ENCODE measurements at regions not wholly inside any gene's neighbourhood (a gene's known extent, or its start where the extent isn't known, plus 50 kb on each side); places are given as distances from the start of the nearest gene placed in this dataset.
"Not testable (repeated sequence)": the region's sequence is repeated elsewhere in the genome, so short reads cannot be mapped to it uniquely, and the experiment has no call there.

DNA sequence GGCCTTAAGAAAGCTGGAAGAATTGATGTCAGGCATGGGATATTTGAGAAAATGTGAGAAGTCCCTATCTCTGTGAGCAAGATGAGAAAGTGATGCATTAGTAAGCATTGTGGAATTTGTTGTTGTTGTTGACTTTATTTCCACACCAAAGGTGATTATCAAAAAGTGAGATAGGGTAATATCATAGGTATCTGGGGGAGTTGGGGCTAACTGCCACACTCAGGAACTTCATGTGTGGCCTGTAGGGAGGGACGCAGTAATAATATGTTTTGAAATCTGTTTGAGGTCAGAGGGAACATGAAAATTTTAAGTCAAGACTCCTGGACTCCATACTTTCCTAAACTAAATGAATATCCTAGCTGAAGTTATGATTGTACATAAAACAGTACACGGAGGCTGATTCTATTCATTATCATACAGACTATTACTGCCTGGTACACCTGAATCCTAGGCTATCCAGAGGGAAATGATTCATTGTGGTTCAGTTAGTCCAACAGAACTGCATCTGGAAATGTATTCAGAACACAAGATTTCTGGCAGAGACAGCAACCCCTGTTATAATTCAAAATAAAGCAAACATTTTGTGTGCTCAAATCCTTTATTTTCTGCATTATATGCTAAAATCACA, 304.8 kb downstream of the CPS1 start:
- no peak for DNase-seq

DNA sequence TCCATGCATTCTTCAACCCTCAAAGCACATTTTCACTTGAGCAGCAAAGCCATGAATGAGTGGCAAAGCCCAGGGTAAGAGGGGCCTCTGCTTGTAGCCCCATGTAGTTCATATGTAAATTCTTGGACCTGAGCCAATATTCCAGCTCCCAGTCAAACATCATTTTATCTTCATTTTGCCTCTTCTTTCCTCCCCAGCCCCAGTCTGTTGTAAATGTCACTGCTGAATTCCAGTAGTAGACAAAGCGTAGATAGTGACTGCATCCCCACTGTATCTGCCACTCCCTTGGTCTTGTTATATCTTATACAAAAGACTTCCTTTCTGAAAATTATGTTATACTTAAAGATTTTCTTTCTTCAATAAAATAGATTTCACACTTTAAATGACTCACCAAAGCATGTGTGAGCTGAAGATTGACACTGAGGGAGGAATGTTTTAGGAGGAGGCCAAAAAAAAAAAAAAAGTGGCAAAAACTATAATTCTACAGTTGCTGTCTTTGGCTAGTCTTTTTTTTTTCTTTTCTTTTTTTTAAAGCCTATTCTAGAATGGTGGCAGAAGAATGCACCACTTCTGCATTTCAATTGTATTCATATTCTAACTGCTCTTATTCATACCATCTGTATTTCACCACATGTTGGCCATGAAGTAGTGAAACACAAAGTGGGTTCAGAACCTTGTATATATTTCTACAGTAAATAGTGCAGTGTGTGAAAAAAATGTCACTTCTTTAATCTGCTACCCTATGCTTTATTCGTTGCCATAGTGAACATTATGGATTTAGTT, 306.1 kb downstream of the CPS1 start:
- no peak for DNase-seq

DNA sequence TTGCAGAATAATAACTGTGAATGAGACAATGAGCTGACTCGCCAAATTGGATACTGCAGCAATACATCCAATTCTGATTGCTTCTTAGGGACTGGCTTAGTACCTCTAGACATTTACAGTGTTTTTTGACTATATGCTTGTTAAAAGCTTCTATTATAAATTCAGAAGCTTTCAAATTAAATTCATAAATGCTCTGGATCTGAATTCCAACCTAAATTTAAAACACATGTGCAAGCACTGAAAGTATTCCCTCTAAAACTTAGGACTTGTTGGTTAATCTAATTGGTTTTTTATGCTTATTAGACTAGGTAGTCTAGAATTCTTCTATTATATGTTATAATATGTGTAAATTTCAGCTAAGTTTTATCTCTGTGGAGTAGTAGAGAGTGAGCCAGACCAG, 306.9 kb downstream of the CPS1 start:
- DNase-seq = no peak

DNA sequence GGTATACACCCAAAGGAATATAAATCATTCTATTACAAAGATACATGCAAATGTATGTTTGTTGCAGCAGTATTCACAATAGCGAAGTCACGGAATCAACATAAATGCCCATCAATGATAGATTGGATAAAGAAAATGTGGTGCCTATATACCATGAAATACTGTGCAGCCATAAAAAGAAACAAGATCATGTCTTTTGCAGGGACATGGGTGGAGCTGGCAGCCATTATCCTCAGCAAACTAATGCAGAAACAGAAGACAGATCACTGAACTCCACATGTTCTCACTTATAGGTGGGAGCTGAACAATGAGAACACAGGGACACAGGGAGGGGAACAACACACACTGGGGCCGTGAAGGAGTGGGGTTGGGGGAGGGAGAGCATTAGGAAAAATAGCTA, 315.2 kb downstream of the CPS1 start:
- DNase-seq = not testable (repeated sequence)

DNA sequence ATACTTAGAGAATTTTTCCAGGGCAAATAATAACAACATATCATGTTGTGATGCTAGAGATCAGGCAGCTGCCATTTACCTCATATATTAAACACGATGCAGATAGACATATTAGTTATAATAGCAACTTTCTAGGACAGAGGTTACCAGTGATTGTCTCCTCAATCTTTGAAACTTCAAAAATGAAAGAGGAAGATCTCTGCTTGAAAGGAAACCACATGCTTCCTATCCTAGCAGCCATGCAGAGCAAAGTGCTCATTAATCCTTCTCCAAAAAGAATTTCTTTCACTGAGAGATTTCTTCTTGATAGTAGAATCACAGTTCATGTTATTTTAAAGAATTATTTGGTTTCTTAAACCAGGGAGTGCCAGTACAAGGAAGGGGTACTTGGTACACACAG, 317.2 kb downstream of the CPS1 start:
- no peak for DNase-seq

DNA sequence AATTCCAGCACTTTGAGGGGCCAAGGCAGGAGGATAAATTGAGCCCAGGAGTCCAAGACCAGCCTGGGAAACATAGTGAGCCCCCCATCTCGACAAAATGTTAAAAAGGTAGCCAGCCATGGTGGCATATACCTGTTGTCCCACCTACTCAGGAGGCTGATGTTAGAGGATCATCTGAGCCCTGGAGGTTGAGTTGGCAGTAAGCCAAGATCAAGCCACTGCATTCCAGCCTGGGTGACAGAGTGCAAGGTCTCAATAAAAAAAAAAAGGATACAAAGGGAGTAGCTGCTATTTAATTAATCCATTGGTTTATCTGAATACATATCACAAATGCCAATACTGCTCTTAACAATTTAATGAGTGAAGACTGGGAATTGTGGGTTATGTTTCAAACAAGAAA, 327.8 kb downstream of the CPS1 start:
- DNase-seq = no peak

DNA sequence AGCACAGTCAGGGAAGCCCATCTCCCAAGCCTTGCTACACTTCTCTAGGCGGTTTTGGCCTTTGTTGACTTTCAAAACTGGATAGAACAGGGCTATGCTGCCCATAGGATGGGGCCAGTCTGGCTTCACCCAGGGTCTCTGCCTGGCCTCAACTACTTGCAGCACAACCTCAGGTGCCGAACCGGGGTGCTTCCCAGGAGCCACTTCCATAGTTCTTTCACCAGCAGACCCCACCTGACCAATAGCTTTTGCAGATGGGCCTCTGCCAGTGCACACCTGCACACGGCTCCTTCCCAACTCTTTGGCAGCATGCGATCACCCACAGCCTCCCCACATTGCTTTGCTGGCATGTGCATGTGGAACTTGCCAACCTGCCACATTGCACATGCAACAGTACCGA, 331.6 kb downstream of the CPS1 start:
- DNase-seq = no peak

DNA sequence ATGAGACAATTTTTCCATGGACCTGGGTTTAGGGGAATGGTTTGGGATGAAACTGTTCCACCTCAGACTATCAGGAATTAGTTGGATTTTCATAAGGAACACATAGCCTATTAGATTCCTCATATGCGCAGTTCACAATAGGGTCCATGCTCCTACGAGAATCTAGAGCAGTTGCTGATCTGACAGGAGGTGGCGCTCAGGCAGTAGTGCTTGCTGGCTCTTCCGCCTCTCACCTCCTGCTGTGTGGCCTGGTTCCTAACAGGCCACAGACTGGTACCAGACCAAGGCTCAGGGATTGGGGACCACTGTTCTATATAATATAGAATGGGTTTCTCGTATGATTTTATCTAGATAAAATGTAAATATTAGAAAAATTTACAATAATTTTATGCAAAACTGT, 338.7 kb downstream of the CPS1 start:
- DNase-seq = no peak

DNA sequence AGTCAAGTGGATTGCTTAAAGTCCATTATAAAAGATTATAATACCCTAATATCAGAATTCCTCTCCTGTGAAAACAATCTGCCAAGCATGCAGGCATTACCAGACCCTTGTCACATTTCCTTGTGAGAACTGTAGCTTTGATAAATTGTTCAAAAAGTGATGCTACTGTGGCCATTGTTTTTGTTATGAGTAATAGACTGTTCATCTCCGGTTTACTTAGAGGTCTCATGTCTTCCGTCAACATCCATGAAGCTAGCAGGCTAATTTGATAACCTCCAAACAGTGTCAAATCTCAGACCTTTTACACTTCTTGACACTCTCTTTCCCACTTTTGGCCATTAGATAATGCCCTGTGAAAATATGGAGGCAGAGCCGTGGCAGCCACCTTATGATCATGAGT, 342.7 kb downstream of the CPS1 start:
- DNase-seq = no peak

DNA sequence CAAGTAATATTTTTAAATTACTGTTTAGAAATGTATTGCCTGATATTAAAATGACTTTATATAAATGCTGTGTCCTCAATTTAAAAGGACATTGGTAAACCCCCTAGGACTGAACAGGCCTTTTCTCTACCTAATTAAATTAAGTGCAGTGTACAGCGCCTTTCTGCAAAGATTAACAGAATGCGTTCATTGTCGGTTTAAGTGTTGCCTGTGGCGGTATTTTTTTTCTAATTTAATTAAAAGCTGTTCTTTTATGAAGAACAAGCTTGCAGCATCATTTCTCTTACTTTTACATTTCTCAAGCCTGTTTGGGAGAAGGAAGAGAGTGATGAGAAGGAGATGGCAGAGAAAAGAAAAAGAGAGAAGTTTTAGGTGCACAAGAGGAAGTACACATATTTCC, 344.9 kb downstream of the CPS1 start:
- no peak for DNase-seq

DNA sequence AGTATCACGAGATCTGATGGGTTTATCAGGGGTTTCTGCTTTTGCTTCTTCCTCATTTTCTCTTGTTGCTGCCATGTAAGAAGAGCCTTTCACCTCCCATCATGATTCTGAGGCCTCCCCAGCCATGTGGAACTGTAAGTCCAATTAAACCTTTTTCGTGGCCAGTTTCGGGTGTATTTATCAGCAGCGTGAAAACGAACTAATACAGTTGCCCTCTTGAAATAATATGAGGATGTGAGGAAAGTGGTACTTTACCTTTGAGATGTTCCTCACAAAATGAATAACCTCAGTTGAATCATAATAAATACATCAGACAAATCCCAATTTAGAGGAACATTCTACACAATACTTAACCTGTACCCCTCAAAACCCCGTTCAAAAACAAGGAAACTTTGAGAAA, 356.4 kb downstream of the CPS1 start:
- DNase-seq = no peak

DNA sequence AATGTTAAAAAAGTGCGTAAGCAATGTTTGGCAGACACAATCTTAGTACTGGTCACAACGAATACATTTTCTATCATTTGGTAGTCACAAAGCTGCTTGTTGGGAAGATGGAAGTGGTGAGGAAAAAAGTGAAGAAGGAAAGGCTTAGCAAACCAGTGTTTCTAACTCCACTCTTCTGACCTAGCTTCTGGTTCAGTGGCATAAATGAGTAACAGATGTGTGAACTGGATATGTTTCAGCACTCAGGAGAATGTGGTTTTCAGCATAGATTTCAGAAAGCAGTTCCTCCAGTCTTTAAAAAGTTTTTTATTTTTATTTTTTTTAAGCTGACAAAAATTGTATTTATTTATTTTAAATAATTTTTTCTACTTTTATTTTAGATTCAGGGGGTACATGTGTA, 357.1 kb downstream of the CPS1 start:
- no peak for DNase-seq

DNA sequence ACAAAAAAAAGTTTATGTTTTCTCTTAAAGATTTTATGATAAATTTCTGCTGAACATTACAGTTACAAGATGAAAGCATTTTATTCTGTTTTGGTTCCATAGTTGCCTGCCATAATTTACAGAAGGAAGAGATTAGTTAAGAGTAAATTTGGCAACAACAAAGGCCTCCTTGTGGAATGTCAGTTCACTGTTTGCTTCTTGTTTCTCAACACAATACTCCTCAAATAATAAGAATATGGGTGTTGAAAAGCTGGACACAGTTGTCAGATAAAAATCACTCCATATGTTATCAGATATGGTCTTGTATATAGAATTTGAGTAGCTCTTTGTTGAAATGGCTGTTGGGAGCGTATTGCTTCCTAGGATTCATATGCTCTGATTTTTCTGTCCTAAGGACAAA, 359.5 kb downstream of the CPS1 start:
- no peak for DNase-seq

DNA sequence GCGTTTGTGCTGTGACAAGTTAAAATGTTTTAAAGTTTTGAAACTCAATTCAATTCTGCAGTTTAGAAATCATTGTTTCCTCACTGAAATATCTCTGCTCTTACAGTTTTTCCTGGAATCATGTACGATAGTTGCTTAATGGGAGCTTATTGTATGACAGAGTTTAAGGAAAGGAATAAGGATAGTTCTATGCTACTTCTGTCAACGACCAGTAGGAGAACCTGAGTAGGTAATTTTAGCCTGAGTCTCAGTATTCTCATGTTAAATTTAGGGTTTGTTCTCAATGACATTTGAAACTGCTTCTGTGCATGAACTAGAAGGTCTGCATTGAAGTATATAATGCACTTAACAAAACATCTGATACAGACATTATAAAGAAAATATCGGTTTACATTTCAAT, 361.1 kb downstream of the CPS1 start:
- no peak for DNase-seq

DNA sequence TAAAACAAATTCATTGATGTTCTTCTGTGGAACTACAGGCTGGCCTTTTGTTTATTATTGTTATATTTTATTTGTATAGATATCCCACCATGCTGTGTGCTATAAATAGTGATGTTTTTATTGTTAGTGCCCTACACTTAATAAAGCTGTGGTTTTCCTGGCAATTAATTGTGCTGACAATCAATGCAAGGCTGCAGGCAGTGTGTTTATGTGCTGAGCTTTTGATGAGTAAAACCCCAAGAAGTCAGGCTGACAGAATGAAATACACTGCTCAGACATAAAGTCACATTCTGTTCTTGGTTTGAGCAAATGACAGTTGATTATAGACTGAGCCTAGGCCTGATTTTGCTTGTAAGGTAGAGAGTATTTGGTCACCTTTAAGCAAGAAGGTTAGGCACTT, 362.7 kb downstream of the CPS1 start:
- DNase-seq = no peak

DNA sequence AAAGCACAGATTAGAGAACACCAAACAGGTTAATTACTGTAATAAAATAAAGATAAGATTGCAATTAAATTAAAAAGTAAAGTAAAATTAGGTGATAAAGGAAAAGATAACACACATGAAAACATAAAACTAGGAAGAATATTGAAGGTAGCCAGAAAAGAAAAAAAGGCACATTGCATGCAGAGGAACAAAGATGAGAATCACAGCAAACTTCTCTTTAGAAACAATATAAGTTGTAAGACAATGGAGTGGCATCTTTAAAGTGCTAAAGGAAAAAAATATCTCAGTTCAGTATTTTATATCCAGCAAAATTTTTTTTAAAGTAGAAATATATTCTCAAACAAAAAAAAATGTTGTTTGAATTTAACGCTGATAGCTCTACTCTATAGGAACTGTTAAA, 366.0 kb downstream of the CPS1 start:
- no peak for DNase-seq

DNA sequence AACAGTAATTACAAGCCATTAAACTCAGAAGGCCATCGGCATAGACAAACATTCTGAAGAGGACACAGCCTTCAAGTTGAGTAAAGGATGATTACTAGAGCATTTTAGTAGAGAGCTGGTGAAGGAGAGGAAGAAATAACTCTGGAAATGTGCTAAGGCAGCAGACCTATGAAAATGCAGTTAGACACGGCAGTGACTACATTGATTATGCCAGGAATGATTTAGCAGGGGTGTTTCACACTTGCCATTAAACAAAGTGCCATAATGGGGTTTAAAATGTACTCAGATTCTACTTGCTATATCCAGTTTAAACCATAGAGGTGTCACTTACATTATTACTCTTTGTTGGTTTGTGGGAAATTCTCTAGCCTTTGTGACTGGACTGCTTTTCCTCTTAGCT, 372.3 kb downstream of the CPS1 start:
- no peak for DNase-seq

DNA sequence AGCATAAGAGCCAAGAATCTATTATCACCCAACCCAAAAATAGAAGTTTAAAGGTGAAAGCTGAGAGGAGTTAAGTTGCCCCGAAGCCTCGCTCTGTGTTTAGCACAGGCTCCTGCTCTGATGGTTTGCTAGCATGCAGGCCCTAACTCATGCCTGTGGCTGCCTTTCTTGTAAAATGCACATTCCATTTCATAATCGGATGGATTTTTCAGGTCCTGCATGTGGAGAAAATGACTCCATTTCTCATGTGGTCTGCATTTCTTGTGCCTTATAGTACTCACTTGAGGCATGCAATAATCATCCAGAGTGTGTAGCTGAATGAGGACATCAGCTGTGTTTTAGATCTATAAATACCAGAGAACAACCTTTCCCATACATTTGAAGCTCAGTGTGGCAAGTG, 381.8 kb downstream of the CPS1 start:
- DNase-seq = no peak

DNA sequence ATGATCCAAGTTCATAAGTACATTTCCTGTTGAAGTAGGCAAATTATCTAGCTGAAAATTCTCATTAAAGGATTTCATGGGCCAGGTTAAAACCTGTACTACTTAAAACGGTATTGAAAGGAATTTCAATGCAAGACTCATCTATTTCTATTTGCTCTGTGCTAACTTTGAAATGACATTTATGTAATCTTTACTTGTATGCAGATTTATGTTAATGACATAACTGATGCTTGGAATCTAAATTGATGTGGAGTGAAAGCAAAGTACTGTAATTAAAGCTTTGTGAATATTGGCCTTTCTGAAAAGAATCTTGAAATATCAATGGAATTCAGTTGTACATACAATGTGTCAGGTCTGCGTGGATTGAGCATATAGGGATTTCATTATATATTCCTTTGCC, 390.0 kb downstream of the CPS1 start:
- DNase-seq = no peak

DNA sequence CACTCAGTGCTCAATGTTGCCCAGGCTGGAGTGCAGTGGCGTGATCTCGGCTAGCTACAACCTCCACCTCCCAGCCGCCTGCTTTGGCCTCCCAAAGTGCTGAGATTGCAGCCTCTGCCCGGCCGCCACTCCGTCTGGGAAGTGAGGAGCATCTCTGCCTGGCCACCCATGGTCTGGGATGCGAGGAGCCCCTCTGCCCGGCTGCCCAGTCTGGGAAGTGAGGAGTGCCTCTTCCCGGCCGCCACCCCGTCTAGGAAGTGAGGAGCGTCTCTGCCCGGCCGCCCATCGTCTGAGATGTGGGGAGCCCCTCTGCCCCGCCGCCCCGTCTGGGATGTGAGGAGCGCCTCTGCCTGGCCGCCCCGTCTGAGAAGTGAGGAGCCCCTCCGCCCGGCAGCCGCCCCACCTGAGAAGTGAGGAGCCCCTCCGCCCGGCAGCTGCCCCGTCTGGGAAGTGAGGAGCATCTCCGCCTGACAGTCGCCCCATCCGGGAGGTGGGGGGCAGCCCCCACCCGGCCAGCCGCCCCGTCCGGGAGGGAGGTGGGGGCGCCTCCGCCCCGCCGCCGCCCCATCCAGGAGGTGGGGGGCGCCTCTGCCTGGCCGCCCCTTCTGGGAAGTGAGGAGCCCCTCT, 394.1 kb downstream of the CPS1 start:
- DNase-seq = not testable (repeated sequence)

DNA sequence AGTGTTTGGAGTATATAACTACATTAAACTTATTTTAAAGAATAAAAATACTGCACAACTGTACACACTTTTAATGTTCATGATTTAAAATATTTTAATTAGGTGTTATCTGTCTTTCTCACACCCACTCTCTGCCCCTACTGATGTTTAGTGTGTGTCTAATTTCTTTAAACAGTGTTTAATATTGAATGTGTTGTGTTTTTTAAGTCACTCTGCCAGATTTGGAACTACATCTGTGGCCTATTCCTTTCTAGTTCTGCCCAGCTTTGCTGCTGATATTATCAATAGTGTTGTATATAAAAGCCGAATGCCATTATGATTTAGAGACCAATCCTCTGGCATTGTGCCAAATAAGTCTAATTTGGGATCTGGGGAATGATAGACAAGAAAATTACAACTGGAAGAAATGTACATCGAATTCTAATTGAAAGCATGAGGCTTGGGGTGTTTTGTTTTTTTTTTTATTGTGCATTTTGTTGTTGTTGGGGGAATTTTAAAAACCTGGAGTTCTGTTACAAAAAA, 398.0 kb downstream of the CPS1 start:
- no peak for DNase-seq

DNA sequence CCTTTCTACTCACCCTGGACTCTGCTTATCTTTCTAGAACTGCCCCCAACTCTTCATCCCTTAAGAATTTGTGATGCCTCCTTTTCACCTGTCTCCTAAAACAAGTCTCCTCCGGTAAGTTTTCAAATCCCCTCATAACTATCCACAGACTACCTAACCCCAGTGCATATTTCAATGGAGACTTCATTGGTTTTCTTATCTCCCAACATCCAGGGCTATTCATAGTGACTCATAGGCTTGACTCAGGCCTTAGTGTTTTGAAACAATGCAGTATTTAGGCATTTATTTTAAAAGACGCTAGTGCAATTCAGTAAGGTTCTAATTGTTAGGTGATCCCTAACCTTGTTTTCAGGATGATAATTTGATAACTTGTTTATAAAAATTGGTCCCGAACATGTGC, 399.2 kb downstream of the CPS1 start:
- no peak for DNase-seq

DNA sequence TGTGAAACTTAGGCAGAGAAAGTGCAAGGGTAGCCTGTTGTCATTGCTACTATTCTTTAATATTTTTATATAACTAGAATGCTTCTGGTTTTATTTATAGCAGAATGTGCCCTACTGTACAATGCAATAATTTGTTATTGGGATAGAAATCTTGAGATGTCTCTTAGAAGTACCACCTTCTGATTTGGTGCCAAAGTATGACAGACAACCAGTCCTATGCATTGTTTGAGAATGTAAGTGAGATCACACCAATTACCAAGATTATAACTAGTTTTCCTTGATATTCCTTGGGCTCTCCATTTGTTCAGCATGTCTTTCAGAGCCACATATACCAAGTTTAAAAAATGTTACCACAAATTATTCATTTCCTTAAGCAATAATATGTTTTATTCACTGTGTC, 399.7 kb downstream of the CPS1 start:
- no peak for DNase-seq

DNA sequence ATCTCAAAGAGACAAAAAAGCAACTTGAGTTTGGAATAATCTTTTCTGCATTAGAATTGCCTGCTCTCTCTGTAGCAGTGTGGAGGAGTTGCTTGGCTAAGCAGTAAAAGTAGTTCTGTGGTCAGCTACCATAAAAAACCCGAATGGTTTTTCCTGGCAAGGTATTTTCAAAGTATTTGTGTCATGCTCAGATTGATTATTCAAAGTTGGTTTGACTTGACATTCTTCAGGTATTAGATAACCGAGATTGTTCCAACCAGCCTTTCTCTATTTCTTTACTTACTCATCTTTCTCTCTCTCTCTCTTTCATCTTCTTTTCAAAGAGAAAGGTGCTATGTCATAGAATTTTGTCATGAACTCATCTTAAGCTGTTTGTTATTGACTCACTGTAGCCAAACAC, 404.9 kb downstream of the CPS1 start:
- no peak for DNase-seq
